CD14-positive monocyte (primary cell): ENCODE measurements at regions not wholly inside any gene's neighbourhood (a gene's known extent, or its start where the extent isn't known, plus 50 kb on each side); places are given as distances from the start of the nearest gene placed in this dataset.

ENCODE experiments used
- DNase-seq, 3 donors: peaks; one replicate each; pipeline ENCODE4 v3.0.0-alpha.2; 2011 to 2022
- H2AFZ ChIP-seq: 2 replicates; pipeline ENCODE4 v1.6.0; 2012; ENCODE audit warnings: mild to moderate bottlenecking, low read depth, low read length, inconsistent platforms; ENCODE audit not compliant: insufficient read depth, poor library complexity, severe bottlenecking
- H3K27ac ChIP-seq, 2 donors: 1 replicate in 1 of 2; 2 replicates in 1 of 2; pipeline ENCODE4 v1.5.1; 2012 to 2013; ENCODE audit warnings: low read length in 2 of 2, control low read depth in 1 of 2, inconsistent platforms in 1 of 2, low read depth in 1 of 2, mild to moderate bottlenecking in 1 of 2
- H3K27me3 ChIP-seq, 2 donors: one replicate each; pipeline versions ENCODE4 v1.6.0 to v1.6.1; 2011 to 2013; ENCODE audit warnings: low read length in 2 of 2; ENCODE audit not compliant: control insufficient read depth in 2 of 2, insufficient read depth in 2 of 2
- H3K36me3 ChIP-seq, 2 donors: replicated peaks in 1 of 2; 1 replicate in 1 of 2; 2 replicates in 1 of 2; pipeline versions ENCODE4 v1.5.1 to v1.6.1; 2012 to 2013; ENCODE audit warnings: low read length in 2 of 2, control low read depth in 1 of 2, inconsistent platforms in 1 of 2, mild to moderate bottlenecking in 1 of 2; ENCODE audit not compliant: insufficient read depth in 2 of 2, control insufficient read depth in 1 of 2
- H3K4me1 ChIP-seq, 2 donors: 1 replicate in 1 of 2; 2 replicates in 1 of 2; pipeline versions ENCODE4 v1.5.1 to v1.6.1; 2012 to 2013; ENCODE audit warnings: low read length in 2 of 2, control low read depth in 1 of 2, inconsistent platforms in 1 of 2, mild to moderate bottlenecking in 1 of 2, moderate library complexity in 1 of 2; ENCODE audit not compliant: insufficient read depth in 2 of 2, control insufficient read depth in 1 of 2
- H3K4me2 ChIP-seq: replicated peaks from 2 replicates; pipeline ENCODE3; 2012; ENCODE audit warnings: low read length, moderate library complexity, mild to moderate bottlenecking; ENCODE audit not compliant: poor library complexity, severe bottlenecking; ENCODE audit errors: extremely low read depth
- H3K4me3 ChIP-seq, 3 experiments: fragments of 200-600 bp in 1 of 3; sonication (generic) in 1 of 3; replicated peaks in 1 of 3; 1 replicate in 2 of 3; 2 replicates in 1 of 3; pipeline ENCODE4 v1.5.1; 2011 to 2013; ENCODE audit warnings: low read length in 3 of 3, mild to moderate bottlenecking in 3 of 3, control low read depth in 2 of 3, low read depth in 2 of 3, inconsistent platforms in 1 of 3, moderate library complexity in 1 of 3
- H3K79me2 ChIP-seq: 2 replicates; pipeline ENCODE4 v1.6.0; 2012; ENCODE audit warnings: mild to moderate bottlenecking, control low read depth, inconsistent platforms, low read length, moderate library complexity; ENCODE audit not compliant: insufficient read depth
- H3K9ac ChIP-seq: 2 replicates; pipeline ENCODE4 v1.6.0; 2017; ENCODE audit warnings: low read length, mild to moderate bottlenecking; ENCODE audit not compliant: insufficient read depth, poor library complexity, severe bottlenecking
- H3K9me3 ChIP-seq, 2 donors: replicated peaks in 1 of 2; 1 replicate in 1 of 2; 2 replicates in 1 of 2; pipeline versions ENCODE4 v1.5.1 to v1.6.1; 2012 to 2013; ENCODE audit warnings: low read length in 2 of 2, control low read depth in 1 of 2; ENCODE audit not compliant: control insufficient read depth in 1 of 2, insufficient read depth in 1 of 2
- H4K20me1 ChIP-seq: 2 replicates; pipeline ENCODE4 v1.6.0; 2012; ENCODE audit warnings: mild to moderate bottlenecking, low read length, control low read depth, moderate library complexity; ENCODE audit not compliant: insufficient read depth
- H3K27ac Mint-ChIP-seq, 7 donors: one replicate each; pipeline ENCODE4 v1.8.0; 2020; ENCODE audit warnings: mild to moderate bottlenecking in 7 of 7, mixed read lengths in 7 of 7, moderate library complexity in 6 of 7, inconsistent platforms in 2 of 7
- H3K27me3 Mint-ChIP-seq, 3 donors: one replicate each; pipeline ENCODE4 v1.8.0; 2021 to 2022; ENCODE audit warnings: low read depth in 3 of 3, mild to moderate bottlenecking in 3 of 3, mixed read lengths in 3 of 3, moderate library complexity in 3 of 3, inconsistent platforms in 1 of 3
- H3K36me3 Mint-ChIP-seq, 2 donors: one replicate each; pipeline ENCODE4 v1.8.0; 2020; ENCODE audit warnings: mixed read lengths in 2 of 2, inconsistent platforms in 1 of 2, mild to moderate bottlenecking in 1 of 2
- H3K4me1 Mint-ChIP-seq: one replicate; pipeline ENCODE4 v1.8.0; 2020; ENCODE audit warnings: mild to moderate bottlenecking, mixed read lengths
- H3K4me3 Mint-ChIP-seq, 2 donors: one replicate each; pipeline ENCODE4 v1.8.0; 2020; ENCODE audit warnings: mild to moderate bottlenecking in 2 of 2, mixed read lengths in 2 of 2, moderate library complexity in 1 of 2
- H3K9me3 Mint-ChIP-seq, 7 donors: one replicate each; pipeline ENCODE4 v1.8.0; 2020 to 2022; ENCODE audit warnings: mixed read lengths in 7 of 7, mild to moderate bottlenecking in 6 of 7, moderate library complexity in 6 of 7, inconsistent platforms in 2 of 7
- WGBS: methylation state at CpG from one replicate; pipeline ENCODE4 v1.1.5; 2013; ENCODE audit warnings: missing lambda C conversion rate; ENCODE audit not compliant: insufficient coverage; 5-methylcytosine and 5-hydroxymethylcytosine counted together
- intact Hi-C, 2 donors: fragments of 100-400 bp; cut with micrococcal nuclease; formaldehyde crosslinking; loops; one replicate each; pipeline versions ENCODE4 v1.15.0 to v1.15.1; 2023
- TF ChIP-seq, protein P1 (sequence below): fragments of 200-600 bp; IDR thresholded peaks from one replicate; pipeline ENCODE4 v1.8.0; 2022; ENCODE audit warnings: antibody characterized with exemption, mild to moderate bottlenecking

DNA sequence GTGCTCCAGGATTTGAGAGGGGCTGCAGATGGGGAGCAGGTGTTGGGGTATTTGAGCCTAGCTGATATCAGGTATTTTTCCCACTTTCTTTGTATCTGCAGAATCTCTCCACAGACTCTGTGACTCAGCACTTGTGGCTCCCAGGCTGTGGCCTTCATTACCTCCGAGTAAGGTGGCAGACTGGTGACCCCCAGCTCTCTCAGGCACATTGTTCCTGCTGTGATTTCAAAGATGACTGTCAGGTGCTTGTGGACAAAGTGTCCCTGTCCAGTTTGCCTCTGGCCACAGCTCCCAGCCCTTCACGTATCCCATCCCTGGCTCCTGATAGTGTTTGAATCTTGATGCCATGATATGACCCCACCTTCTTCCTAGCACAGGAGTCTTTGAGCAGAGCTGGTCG lies 396.8 kb upstream of the PODXL start:
- Histone ChIP-seq H3K27me3 (no peaks in the 10 kb centered on the region), H3K9ac (no peak overlapping the region), H4K20me1 (no peaks in the 10 kb centered on the region), H3K9me3 (no peaks in the 10 kb centered on the region), H3K4me3 (no peak overlapping the region), H3K4me1 (no peaks in the 10 kb centered on the region), H3K79me2 (no peaks in the 10 kb centered on the region), H2AFZ (no peak overlapping the region), H3K4me2 (no peak overlapping the region), H3K27ac (no peak overlapping the region), H3K36me3 (no peaks in the 10 kb centered on the region)
- H3K9me3 Mint-ChIP-seq: peaks cover 0 to 9% (median 0%) of the 10 kb centered on the region in 7 donors
- H3K4me3 Mint-ChIP-seq: no peak overlapping the region
- peaks cover 4 to 6% (median 5%) of the 10 kb centered on the region in 3 donors for H3K27me3 Mint-ChIP-seq
- no peak for DNase-seq
- no peaks in the 10 kb centered on the region for H3K4me1 Mint-ChIP-seq
- no peaks in the 10 kb centered on the region for H3K36me3 Mint-ChIP-seq
- WGBS: 20% methylated on average over 1 of the region's 3 CpGs
- TF ChIP-seq, protein P1, sequence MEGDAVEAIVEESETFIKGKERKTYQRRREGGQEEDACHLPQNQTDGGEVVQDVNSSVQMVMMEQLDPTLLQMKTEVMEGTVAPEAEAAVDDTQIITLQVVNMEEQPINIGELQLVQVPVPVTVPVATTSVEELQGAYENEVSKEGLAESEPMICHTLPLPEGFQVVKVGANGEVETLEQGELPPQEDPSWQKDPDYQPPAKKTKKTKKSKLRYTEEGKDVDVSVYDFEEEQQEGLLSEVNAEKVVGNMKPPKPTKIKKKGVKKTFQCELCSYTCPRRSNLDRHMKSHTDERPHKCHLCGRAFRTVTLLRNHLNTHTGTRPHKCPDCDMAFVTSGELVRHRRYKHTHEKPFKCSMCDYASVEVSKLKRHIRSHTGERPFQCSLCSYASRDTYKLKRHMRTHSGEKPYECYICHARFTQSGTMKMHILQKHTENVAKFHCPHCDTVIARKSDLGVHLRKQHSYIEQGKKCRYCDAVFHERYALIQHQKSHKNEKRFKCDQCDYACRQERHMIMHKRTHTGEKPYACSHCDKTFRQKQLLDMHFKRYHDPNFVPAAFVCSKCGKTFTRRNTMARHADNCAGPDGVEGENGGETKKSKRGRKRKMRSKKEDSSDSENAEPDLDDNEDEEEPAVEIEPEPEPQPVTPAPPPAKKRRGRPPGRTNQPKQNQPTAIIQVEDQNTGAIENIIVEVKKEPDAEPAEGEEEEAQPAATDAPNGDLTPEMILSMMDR: no peak
- H3K27ac Mint-ChIP-seq: no peak overlapping the region
- intact Hi-C loops: no loop called here

DNA sequence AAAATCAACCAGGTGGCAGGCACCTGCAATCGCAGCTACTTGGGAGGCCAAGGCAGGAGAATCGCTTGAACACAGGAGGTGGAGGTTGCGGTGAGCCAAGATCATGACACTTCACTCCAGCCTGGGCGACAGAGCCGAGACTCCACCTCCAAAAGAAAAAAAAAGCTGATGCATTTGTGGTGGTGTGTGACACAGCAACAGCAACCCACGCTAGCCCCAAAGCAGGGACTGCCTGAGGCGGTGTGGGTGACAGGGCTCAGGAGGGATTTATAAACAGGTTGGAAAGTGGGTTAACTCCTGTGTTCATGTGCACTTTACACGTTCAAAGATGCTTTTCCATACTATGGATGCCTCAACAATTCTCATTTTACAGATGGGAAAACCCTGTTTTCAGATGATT lies 395.9 kb upstream of the PODXL start:
- Mint-ChIP-seq H3K4me3 (no peak overlapping the region), H3K36me3 (no peaks in the 10 kb centered on the region), H3K27ac (no peak overlapping the region), H3K4me1 (no peaks in the 10 kb centered on the region), H3K9me3 (peaks cover 0 to 9% (median 0%) of the 10 kb centered on the region in 7 donors), H3K27me3 (peaks cover 6 to 9% (median 8%) of the 10 kb centered on the region in 3 donors)
- Histone ChIP-seq H3K9ac (no peak overlapping the region), H2AFZ (no peak overlapping the region), H3K27me3 (no peaks in the 10 kb centered on the region), H3K4me1 (no peaks in the 10 kb centered on the region), H3K36me3 (no peaks in the 10 kb centered on the region), H3K27ac (no peak overlapping the region), H3K9me3 (no peaks in the 10 kb centered on the region), H4K20me1 (no peaks in the 10 kb centered on the region), H3K4me3 (no peak overlapping the region), H3K79me2 (no peaks in the 10 kb centered on the region), H3K4me2 (no peak overlapping the region)
- WGBS: 92% methylated on average over 4 of the region's 8 CpGs
- TF ChIP-seq, protein P1: no peak
- no peak for DNase-seq
- intact Hi-C loops: no loop called here
